H9 (cell line): ENCODE measurements at regions not wholly inside any gene's neighbourhood (a gene's known extent, or its start where the extent isn't known, plus 50 kb on each side); places are given as distances from the start of the nearest gene placed in this dataset.

ENCODE experiments used
- DNase-seq: peaks from one replicate; pipeline ENCODE4 v3.0.0-alpha.2; 2017
- H2AFZ ChIP-seq: one replicate; pipeline ENCODE4 v1.6.1; 2013; ENCODE audit warnings: mild to moderate bottlenecking, low read length, control low read depth, moderate library complexity
- H2AK5ac ChIP-seq: 2 replicates; pipeline ENCODE4 v1.6.1; 2013; ENCODE audit warnings: low read length, control low read depth, mixed read lengths; ENCODE audit not compliant: insufficient read length
- H2BK120ac ChIP-seq: one replicate; pipeline ENCODE4 v1.6.1; 2013; ENCODE audit warnings: low read depth, mild to moderate bottlenecking, low read length, control low read depth, inconsistent platforms; ENCODE audit not compliant: poor library complexity, severe bottlenecking
- H2BK12ac ChIP-seq: 2 replicates; pipeline ENCODE4 v1.6.1; 2013; ENCODE audit warnings: low read length, control low read depth, mixed read lengths, low read depth; ENCODE audit not compliant: insufficient read length
- H2BK15ac ChIP-seq: 2 replicates; pipeline ENCODE4 v1.6.1; 2013; ENCODE audit warnings: low read depth, low read length, control low read depth
- H2BK20ac ChIP-seq: one replicate; pipeline ENCODE4 v1.6.1; 2013; ENCODE audit warnings: low read depth, mild to moderate bottlenecking, low read length, control low read depth, inconsistent platforms; ENCODE audit not compliant: poor library complexity, severe bottlenecking
- H2BK5ac ChIP-seq: 2 replicates; pipeline ENCODE4 v1.6.1; 2013; ENCODE audit warnings: low read length, control low read depth, mixed read lengths; ENCODE audit not compliant: insufficient read length
- H3K14ac ChIP-seq: 2 replicates; pipeline ENCODE4 v1.6.1; 2013; ENCODE audit warnings: low read length, control low read depth; ENCODE audit not compliant: insufficient read depth
- H3K18ac ChIP-seq: 2 replicates; pipeline ENCODE4 v1.6.1; 2013; ENCODE audit warnings: low read depth, mild to moderate bottlenecking, mixed read lengths, low read length, control low read depth; ENCODE audit not compliant: insufficient read length
- H3K23ac ChIP-seq: 2 replicates; pipeline ENCODE4 v1.6.1; 2013; ENCODE audit warnings: low read length, control low read depth, mixed read lengths, low read depth; ENCODE audit not compliant: insufficient read length
- H3K23me2 ChIP-seq: 2 replicates; pipeline ENCODE4 v1.6.1; 2013; ENCODE audit warnings: low read depth, mild to moderate bottlenecking, mixed read lengths, low read length, control low read depth; ENCODE audit not compliant: insufficient read length, poor library complexity, severe bottlenecking
- H3K27ac ChIP-seq: 2 replicates; pipeline ENCODE4 v1.5.1; 2013; ENCODE audit warnings: low read length, control low read depth, mixed read lengths, low read depth; ENCODE audit not compliant: insufficient read length
- H3K27me3 ChIP-seq: 2 replicates; pipeline ENCODE4 v1.6.1; 2013; ENCODE audit warnings: low read length, control low read depth, inconsistent platforms; ENCODE audit not compliant: insufficient read depth
- H3K4ac ChIP-seq: 2 replicates; pipeline ENCODE4 v1.6.1; 2013; ENCODE audit warnings: low read depth, mild to moderate bottlenecking, control low read depth, inconsistent platforms, low read length, moderate library complexity
- H3K4me1 ChIP-seq: 2 replicates; pipeline ENCODE4 v1.6.1; 2013; ENCODE audit warnings: low read length, control low read depth, inconsistent platforms; ENCODE audit not compliant: insufficient read depth
- H3K4me2 ChIP-seq: 2 replicates; pipeline ENCODE4 v1.6.1; 2013; ENCODE audit warnings: low read length, control low read depth, mixed read lengths; ENCODE audit not compliant: insufficient read length, insufficient read depth
- H3K56ac ChIP-seq: 2 replicates; pipeline ENCODE4 v1.6.1; 2013; ENCODE audit warnings: low read depth, mild to moderate bottlenecking, mixed read lengths, low read length, control low read depth; ENCODE audit not compliant: insufficient read length
- H3K79me1 ChIP-seq: 2 replicates; pipeline ENCODE4 v1.6.1; 2013; ENCODE audit warnings: low read depth, mild to moderate bottlenecking, moderate library complexity, low read length, control low read depth, inconsistent platforms; ENCODE audit not compliant: insufficient read depth, poor library complexity, severe bottlenecking
- H3K79me2 ChIP-seq: 2 replicates; pipeline ENCODE4 v1.6.1; 2013; ENCODE audit warnings: low read length, control low read depth, inconsistent platforms; ENCODE audit not compliant: insufficient read depth
- H3K9ac ChIP-seq: 2 replicates; pipeline ENCODE4 v1.6.1; 2013; ENCODE audit warnings: low read length, control low read depth, mixed read lengths; ENCODE audit not compliant: insufficient read length; ENCODE audit errors: extremely low read depth
- H3K9me3 ChIP-seq: one replicate; pipeline ENCODE4 v1.6.1; 2013; ENCODE audit warnings: low read depth, low read length, inconsistent platforms; ENCODE audit not compliant: control insufficient read depth
- H3T11ph ChIP-seq: one replicate; pipeline ENCODE4 v1.6.1; 2013; ENCODE audit warnings: mild to moderate bottlenecking, low read length, control low read depth, inconsistent platforms
- H4K20me1 ChIP-seq: one replicate; pipeline ENCODE4 v1.6.1; 2013; ENCODE audit not compliant: control insufficient read depth, insufficient read length, insufficient read depth
- H4K5ac ChIP-seq: 2 replicates; pipeline ENCODE4 v1.6.1; 2013; ENCODE audit warnings: low read depth, mild to moderate bottlenecking, mixed read lengths, low read length, control low read depth; ENCODE audit not compliant: insufficient read length
- H4K8ac ChIP-seq: replicated peaks from 2 replicates; pipeline ENCODE4 v1.6.1; 2013; ENCODE audit warnings: low read length, control low read depth, mixed read lengths, low read depth; ENCODE audit not compliant: insufficient read length
- H4K91ac ChIP-seq: 2 replicates; pipeline ENCODE4 v1.6.1; 2013; ENCODE audit warnings: low read depth, mild to moderate bottlenecking, moderate library complexity, mixed read lengths, low read length, control low read depth; ENCODE audit not compliant: insufficient read length
- H3K27ac Mint-ChIP-seq, 3 experiments: 2 replicates in 2 of 3; 3 replicates in 1 of 3; pipeline ENCODE4 v1.8.0; 2020 to 2021; ENCODE audit warnings: mixed read lengths in 3 of 3, mild to moderate bottlenecking in 1 of 3, moderate library complexity in 1 of 3
- H3K27me3 Mint-ChIP-seq: 2 replicates; pipeline ENCODE4 v1.8.0; 2021; ENCODE audit warnings: low read depth, mild to moderate bottlenecking, moderate library complexity, mixed read lengths
- H3K36me3 Mint-ChIP-seq, 3 experiments: 2 replicates in 2 of 3; 3 replicates in 1 of 3; pipeline ENCODE4 v1.8.0; 2020 to 2021; ENCODE audit warnings: low read depth in 3 of 3, mixed read lengths in 3 of 3; ENCODE audit not compliant: insufficient read depth in 1 of 3
- H3K4me1 Mint-ChIP-seq, 2 experiments: 2 replicates each; pipeline ENCODE4 v1.8.0; 2020; ENCODE audit warnings: mixed read lengths in 2 of 2
- H3K4me3 Mint-ChIP-seq, 2 experiments: 2 replicates in 1 of 2; 3 replicates in 1 of 2; pipeline ENCODE4 v1.8.0; 2020 to 2021; ENCODE audit warnings: mild to moderate bottlenecking in 2 of 2, mixed read lengths in 2 of 2, moderate library complexity in 1 of 2
- H3K9me3 Mint-ChIP-seq, 2 experiments: 2 replicates in 1 of 2; 3 replicates in 1 of 2; pipeline ENCODE4 v1.8.0; 2020; ENCODE audit warnings: mild to moderate bottlenecking in 2 of 2, mixed read lengths in 2 of 2, moderate library complexity in 1 of 2
- TF ChIP-seq, protein P1 (sequence below): fragments of 200-600 bp; sonication (generic); conservative IDR thresholded peaks from 3 replicates; pipeline ENCODE4 v1.8.0; 2021; ENCODE audit warnings: antibody characterized with exemption, mild to moderate bottlenecking

DNA sequence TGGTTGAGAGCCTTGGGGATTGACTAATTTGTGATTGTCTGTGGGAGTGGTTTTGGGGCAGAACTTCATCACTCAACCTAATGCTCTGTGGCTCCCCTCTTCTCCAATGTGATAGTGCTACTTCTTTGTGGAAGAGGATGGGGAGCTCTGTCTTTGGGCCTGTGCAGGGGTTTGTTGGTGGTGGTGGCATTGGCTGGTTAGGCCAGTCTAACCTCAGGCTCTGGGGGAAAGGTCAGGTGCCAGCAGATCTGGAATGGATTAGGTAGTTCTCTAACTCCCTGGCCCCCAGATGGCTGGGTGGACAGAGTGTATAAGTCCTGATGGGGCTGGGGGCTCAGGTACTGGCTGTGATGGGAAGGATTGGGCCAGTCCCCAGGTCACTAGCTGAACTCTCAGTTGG, 129.0 kb upstream of the CHD6 start:
- Histone ChIP-seq H3K23me2 (no peaks in the 10 kb centered on the region), H3K4ac (no peak overlapping the region), H2AFZ (no peak overlapping the region), H3K4me2 (no peak overlapping the region), H2BK15ac (no peak overlapping the region), H3T11ph (no peak overlapping the region), H4K20me1 (no peaks in the 10 kb centered on the region), H3K14ac (no peak overlapping the region), H3K23ac (no peak overlapping the region), H3K79me1 (no peaks in the 10 kb centered on the region), H2BK12ac (no peak overlapping the region), H4K8ac (no peak overlapping the region), H2AK5ac (no peak overlapping the region), H3K9me3 (no peaks in the 10 kb centered on the region), H2BK20ac (no peak overlapping the region), H3K27me3 (no peaks in the 10 kb centered on the region), H2BK120ac (no peak overlapping the region), H4K5ac (no peak overlapping the region), H3K27ac (no peak overlapping the region), H3K79me2 (no peaks in the 10 kb centered on the region), H3K4me1 (no peaks in the 10 kb centered on the region), H3K9ac (no peak overlapping the region), H3K56ac (no peak overlapping the region), H4K91ac (no peak overlapping the region), H3K18ac (no peak overlapping the region), H2BK5ac (no peak overlapping the region)
- Mint-ChIP-seq H3K36me3 (no peaks in the 10 kb centered on the region; a peak in 3 of 7 replicates), H3K9me3 (peaks cover 0 to 3% of the 10 kb centered on the region in 2 experiments; a peak in 3 of 5 replicates), H3K27ac (no peak overlapping the region), H3K4me1 (peaks cover 5 to 8% of the 10 kb centered on the region in 2 experiments), H3K4me3 (no peak overlapping the region), H3K27me3 (no peaks in the 10 kb centered on the region; the same call in none of the 2 replicates)
- TF ChIP-seq, protein P1, sequence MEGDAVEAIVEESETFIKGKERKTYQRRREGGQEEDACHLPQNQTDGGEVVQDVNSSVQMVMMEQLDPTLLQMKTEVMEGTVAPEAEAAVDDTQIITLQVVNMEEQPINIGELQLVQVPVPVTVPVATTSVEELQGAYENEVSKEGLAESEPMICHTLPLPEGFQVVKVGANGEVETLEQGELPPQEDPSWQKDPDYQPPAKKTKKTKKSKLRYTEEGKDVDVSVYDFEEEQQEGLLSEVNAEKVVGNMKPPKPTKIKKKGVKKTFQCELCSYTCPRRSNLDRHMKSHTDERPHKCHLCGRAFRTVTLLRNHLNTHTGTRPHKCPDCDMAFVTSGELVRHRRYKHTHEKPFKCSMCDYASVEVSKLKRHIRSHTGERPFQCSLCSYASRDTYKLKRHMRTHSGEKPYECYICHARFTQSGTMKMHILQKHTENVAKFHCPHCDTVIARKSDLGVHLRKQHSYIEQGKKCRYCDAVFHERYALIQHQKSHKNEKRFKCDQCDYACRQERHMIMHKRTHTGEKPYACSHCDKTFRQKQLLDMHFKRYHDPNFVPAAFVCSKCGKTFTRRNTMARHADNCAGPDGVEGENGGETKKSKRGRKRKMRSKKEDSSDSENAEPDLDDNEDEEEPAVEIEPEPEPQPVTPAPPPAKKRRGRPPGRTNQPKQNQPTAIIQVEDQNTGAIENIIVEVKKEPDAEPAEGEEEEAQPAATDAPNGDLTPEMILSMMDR, result no peak
- no peak for DNase-seq
